ENCODE measurements at regions not wholly inside any gene's neighbourhood (a gene's known extent, or its start where the extent isn't known, plus 50 kb on each side); places are given as distances from the start of the nearest gene placed in this dataset.

DNA sequence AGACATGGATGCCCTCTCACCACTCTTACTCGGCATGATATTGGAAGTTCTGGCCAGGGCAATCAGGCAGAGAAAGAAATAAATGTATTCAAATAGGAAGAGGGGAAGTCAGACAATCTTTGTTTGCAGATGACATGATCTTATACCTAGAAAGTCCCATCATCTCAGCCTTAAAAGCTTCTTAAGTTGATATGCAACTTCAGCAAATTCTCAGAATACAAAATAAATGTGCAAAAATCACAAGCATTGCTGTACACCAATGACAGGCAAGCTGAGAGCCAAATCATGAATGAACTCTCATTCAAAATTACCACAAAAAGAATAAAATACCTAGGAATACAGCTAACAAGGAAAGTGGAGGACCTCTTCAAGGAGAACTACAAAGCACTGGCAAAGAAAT lies 2190.4 kb downstream of the MAT2B start:
- no peak for DNase-seq (ENCODE audit: low spot score)
- ChIA-PET CTCF (ENCODE audit: unreplicated experiment) (no interaction called here), POLR2A (no interaction called here)
- Histone ChIP-seq H3K4me3 (ENCODE audit: low read depth, low read length, poor library complexity, severe bottlenecking) (no peak overlapping the region), H3K27ac (ENCODE audit: low read depth, low read length, poor library complexity, severe bottlenecking) (no peak overlapping the region), H3K36me3 (ENCODE audit: insufficient read depth, low read length) (no peaks in the 10 kb centered on the region), H3K4me1 (ENCODE audit: insufficient read depth, low read length, poor library complexity, severe bottlenecking) (no peaks in the 10 kb centered on the region), H3K79me2 (ENCODE audit: insufficient read depth, low read depth, low read length) (no peaks in the 10 kb centered on the region), H2AFZ (ENCODE audit: low read length) (no peak overlapping the region), H3K9me2 (ENCODE audit: insufficient read depth, low read length) (no peaks in the 10 kb centered on the region), H3K9me3 (ENCODE audit: low read length) (no peaks in the 10 kb centered on the region), H4K20me1 (ENCODE audit: insufficient read depth, low read length) (no peaks in the 10 kb centered on the region), H3K4me2 (ENCODE audit: low read length) (no peak overlapping the region)
- intact Hi-C loops (cut with micrococcal nuclease; ENCODE audit: unreplicated experiment) = no loop called here
- no TSS peak for BruUV-seq (replicated peaks)
- TF ChIP-seq, protein P1, sequence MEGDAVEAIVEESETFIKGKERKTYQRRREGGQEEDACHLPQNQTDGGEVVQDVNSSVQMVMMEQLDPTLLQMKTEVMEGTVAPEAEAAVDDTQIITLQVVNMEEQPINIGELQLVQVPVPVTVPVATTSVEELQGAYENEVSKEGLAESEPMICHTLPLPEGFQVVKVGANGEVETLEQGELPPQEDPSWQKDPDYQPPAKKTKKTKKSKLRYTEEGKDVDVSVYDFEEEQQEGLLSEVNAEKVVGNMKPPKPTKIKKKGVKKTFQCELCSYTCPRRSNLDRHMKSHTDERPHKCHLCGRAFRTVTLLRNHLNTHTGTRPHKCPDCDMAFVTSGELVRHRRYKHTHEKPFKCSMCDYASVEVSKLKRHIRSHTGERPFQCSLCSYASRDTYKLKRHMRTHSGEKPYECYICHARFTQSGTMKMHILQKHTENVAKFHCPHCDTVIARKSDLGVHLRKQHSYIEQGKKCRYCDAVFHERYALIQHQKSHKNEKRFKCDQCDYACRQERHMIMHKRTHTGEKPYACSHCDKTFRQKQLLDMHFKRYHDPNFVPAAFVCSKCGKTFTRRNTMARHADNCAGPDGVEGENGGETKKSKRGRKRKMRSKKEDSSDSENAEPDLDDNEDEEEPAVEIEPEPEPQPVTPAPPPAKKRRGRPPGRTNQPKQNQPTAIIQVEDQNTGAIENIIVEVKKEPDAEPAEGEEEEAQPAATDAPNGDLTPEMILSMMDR (conservative IDR thresholded peaks at IDR 0.05; ENCODE audit: low read length) = no peak
- TF ChIP-seq EZH2phosphoT487 (IDR thresholded peaks at IDR 0.05; ENCODE audit: borderline replicate concordance, low read depth, low read length) = no peak

DNA sequence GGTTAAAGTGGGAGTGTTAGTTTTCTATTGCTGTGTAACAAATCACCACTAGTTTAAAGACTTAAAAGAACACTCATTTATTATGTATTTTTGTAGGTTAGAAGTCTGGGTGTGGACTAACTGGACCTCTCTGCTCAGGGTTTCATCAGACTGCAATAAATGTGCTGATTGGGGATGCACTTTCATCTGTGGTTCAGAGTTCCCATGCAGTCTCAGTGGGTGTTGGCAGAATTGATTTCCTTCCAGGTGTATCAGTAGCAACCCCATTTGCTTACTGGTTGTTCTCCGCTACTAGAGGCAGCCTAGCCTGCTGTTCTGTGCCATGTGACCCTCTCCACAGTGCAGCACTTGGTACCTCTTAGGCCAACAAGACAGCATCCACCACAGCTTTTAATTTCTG lies 2200.5 kb downstream of the MAT2B start:
- CTCF ChIA-PET (ENCODE audit: unreplicated experiment) = no interaction called here
- H3K36me3 ChIP-seq (ENCODE audit: insufficient read depth, low read length) = no peaks in the 10 kb centered on the region
- TF ChIP-seq EZH2phosphoT487 (IDR thresholded peaks at IDR 0.05; ENCODE audit: borderline replicate concordance, low read depth, low read length) = no peak
- TF ChIP-seq, protein P1 (conservative IDR thresholded peaks at IDR 0.05; ENCODE audit: low read length) = no peak
- no peak overlapping the region for H2AFZ ChIP-seq (ENCODE audit: low read length)
- H3K79me2 ChIP-seq (ENCODE audit: insufficient read depth, low read depth, low read length) = no peaks in the 10 kb centered on the region
- no peak overlapping the region for H3K4me2 ChIP-seq (ENCODE audit: low read length)
- no peaks in the 10 kb centered on the region for H3K4me1 ChIP-seq (ENCODE audit: insufficient read depth, low read length, poor library complexity, severe bottlenecking)
- H3K9me3 ChIP-seq (ENCODE audit: low read length) = no peaks in the 10 kb centered on the region
- no TSS peak for BruUV-seq (replicated peaks)
- H3K27ac ChIP-seq (ENCODE audit: low read depth, low read length, poor library complexity, severe bottlenecking) = no peak overlapping the region
- DNase-seq (ENCODE audit: low spot score) = no peak
- no peaks in the 10 kb centered on the region for H4K20me1 ChIP-seq (ENCODE audit: insufficient read depth, low read length)
- intact Hi-C loops (cut with micrococcal nuclease; ENCODE audit: unreplicated experiment) = no loop called here
- POLR2A ChIA-PET = no interaction called here
- H3K9me2 ChIP-seq (ENCODE audit: insufficient read depth, low read length) = no peaks in the 10 kb centered on the region
- no peak overlapping the region for H3K4me3 ChIP-seq (ENCODE audit: low read depth, low read length, poor library complexity, severe bottlenecking)

DNA sequence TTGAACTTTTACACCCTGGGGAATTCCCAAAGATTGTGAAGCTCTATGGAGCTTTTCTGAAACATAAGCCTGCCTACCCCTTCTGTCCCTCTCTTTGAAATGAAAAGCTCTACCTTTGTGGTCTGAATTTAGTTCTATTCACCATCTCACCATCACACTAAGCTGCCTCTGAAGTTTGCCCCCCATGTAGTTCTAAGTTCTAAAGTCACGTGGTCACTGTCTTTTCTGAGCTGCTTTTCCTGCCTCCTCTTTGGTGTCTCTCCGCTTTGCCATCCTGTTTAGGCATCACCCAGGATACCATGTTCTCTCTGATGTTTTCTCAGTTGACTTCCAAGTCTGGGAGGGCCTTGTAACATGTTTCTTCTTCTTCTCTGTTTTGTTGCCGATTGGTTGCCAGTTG lies 2206.6 kb downstream of the MAT2B start:
- DNase-seq (ENCODE audit: low spot score) = no peak
- ChIA-PET POLR2A (interaction anchor here (0.6 kb wide), 1 partner anchor 33 kb away, joined by 4 read pairs; no protein-coding TSS in a partner anchor), CTCF (ENCODE audit: unreplicated experiment) (no interaction called here)

More for the DNA sequence above, 2206.6 kb downstream of the MAT2B start:
- H4K20me1 ChIP-seq (ENCODE audit: insufficient read depth, low read length) = no peaks in the 10 kb centered on the region
- TF ChIP-seq, protein P1 (conservative IDR thresholded peaks at IDR 0.05; ENCODE audit: low read length) = no peak
- no peak for TF ChIP-seq EZH2phosphoT487 (IDR thresholded peaks at IDR 0.05; ENCODE audit: borderline replicate concordance, low read depth, low read length)
- H3K36me3 ChIP-seq (ENCODE audit: insufficient read depth, low read length) = no peaks in the 10 kb centered on the region
- H3K4me2 ChIP-seq (ENCODE audit: low read length) = no peak overlapping the region
- intact Hi-C loops (cut with micrococcal nuclease; ENCODE audit: unreplicated experiment) = no loop called here
- no peaks in the 10 kb centered on the region for H3K79me2 ChIP-seq (ENCODE audit: insufficient read depth, low read depth, low read length)
- no peak overlapping the region for H2AFZ ChIP-seq (ENCODE audit: low read length)
- no TSS peak for BruUV-seq (replicated peaks)
- no peaks in the 10 kb centered on the region for H3K9me3 ChIP-seq (ENCODE audit: low read length)
- H3K4me1 ChIP-seq (ENCODE audit: insufficient read depth, low read length, poor library complexity, severe bottlenecking) = no peaks in the 10 kb centered on the region
- H3K4me3 ChIP-seq (ENCODE audit: low read depth, low read length, poor library complexity, severe bottlenecking) = no peak overlapping the region
- no peak overlapping the region for H3K27ac ChIP-seq (ENCODE audit: low read depth, low read length, poor library complexity, severe bottlenecking)
- H3K9me2 ChIP-seq (ENCODE audit: insufficient read depth, low read length) = no peaks in the 10 kb centered on the region
